K562 (cell line): ENCODE measurements at regions not wholly inside any gene's neighbourhood (a gene's known extent, or its start where the extent isn't known, plus 50 kb on each side); places are given as distances from the start of the nearest gene placed in this dataset.

ENCODE experiments used
- ATAC-seq: fragments of 200-7000 bp; cut with Tn5 transposase; 3 replicates; pipeline ENCODE4 v1.9.1; 2020; ENCODE audit warnings: moderate library complexity
- BruUV-seq: library from RNA; stranded (reverse); fragments of 400-500 nt; replicated peaks from 2 replicates; lab custom pipeline; 2021; lab: Mats Ljungman, UMichigan
- CTCF ChIA-PET: fragments of 300-600 bp; formaldehyde crosslinking; extraction: SDS; loops from one replicate; lab custom pipeline; 2021; ENCODE audit warnings: low intra/inter-chr PET ratio; lab: Yijun Ruan, JAX
- POLR2A ChIA-PET: fragments of 300-600, 350-650 bp; sonication (Branson Sonifier 250); formaldehyde crosslinking; extraction: SDS; loops from one replicate; lab custom pipeline; 2021; ENCODE audit warnings: antibody characterized with exemption, inconsistent platforms; lab: Yijun Ruan, JAX
- DNase-seq, 4 experiments: peaks; one replicate each; pipeline versions ENCODE4 v3.0.0 to v3.0.0-alpha.2; 2011 to 2018; ENCODE audit warnings: low spot score in 3 of 4, mixed read lengths in 3 of 4; ENCODE audit errors: extremely low read depth in 1 of 4
- FAIRE-seq: peaks from 2 replicates; lab custom pipeline; 2011; peaks lifted over from hg19 to GRCh38; lab: Jason Lieb, UNC
- H2AFZ ChIP-seq: 2 replicates; pipeline ENCODE4 v1.6.0; 2011; ENCODE audit warnings: low read depth, low read length, control low read depth, inconsistent platforms
- H3K27ac ChIP-seq: fragments of 200-600 bp; 3 replicates; pipeline ENCODE4 v1.8.0; 2011; ENCODE audit warnings: low read depth, mild to moderate bottlenecking, control low read depth, inconsistent platforms, low read length, moderate library complexity, mixed read lengths; ENCODE audit errors: extremely low read depth
- H3K27me3 ChIP-seq, 2 experiments: fragments of 300-600 bp in 1 of 2; 2 replicates in 1 of 2; 3 replicates in 1 of 2; pipeline versions ENCODE4 v1.6.0 to v1.8.0; 2011; ENCODE audit warnings: inconsistent platforms in 2 of 2, low read length in 2 of 2, mild to moderate bottlenecking in 1 of 2, mixed read lengths in 1 of 2, moderate library complexity in 1 of 2; ENCODE audit not compliant: control insufficient read depth in 2 of 2, insufficient read depth in 2 of 2
- H3K36me3 ChIP-seq: fragments of 300-600 bp; 3 replicates; pipeline ENCODE4 v1.8.0; 2011; ENCODE audit warnings: mild to moderate bottlenecking, low read length, inconsistent platforms; ENCODE audit not compliant: control insufficient read depth, insufficient read depth
- H3K4me1 ChIP-seq, 2 experiments: fragments of 200-600 bp in 1 of 2; replicated peaks in 1 of 2; 2 replicates in 1 of 2; 3 replicates in 1 of 2; pipeline versions ENCODE4 v1.5.1 to v1.8.0; 2011; ENCODE audit warnings: inconsistent platforms in 2 of 2, low read length in 2 of 2, mild to moderate bottlenecking in 1 of 2, mixed read lengths in 1 of 2, moderate library complexity in 1 of 2; ENCODE audit not compliant: control insufficient read depth in 2 of 2, insufficient read depth in 2 of 2
- H3K4me2 ChIP-seq: 2 replicates; pipeline ENCODE4 v1.6.1; 2011; ENCODE audit warnings: low read length, control low read depth, inconsistent platforms, mixed read lengths; ENCODE audit not compliant: insufficient read depth
- H3K4me3 ChIP-seq: fragments of 200-600 bp; sonication (generic), shearing (Covaris generic); 2 replicates; pipeline ENCODE4 v1.5.1; 2016; ENCODE audit warnings: control low read depth, inconsistent platforms
- H3K79me2 ChIP-seq: fragments of 200-600 bp; 3 replicates; pipeline ENCODE4 v1.8.0; 2011; ENCODE audit warnings: low read length, inconsistent platforms; ENCODE audit not compliant: control insufficient read depth, insufficient read depth
- H3K9ac ChIP-seq, 2 experiments: 2 replicates each; pipeline versions ENCODE4 v1.6.0 to v1.6.1; 2011; ENCODE audit warnings: low read depth in 2 of 2, low read length in 2 of 2, control low read depth in 1 of 2, inconsistent platforms in 1 of 2, mild to moderate bottlenecking in 1 of 2, mixed read lengths in 1 of 2; ENCODE audit not compliant: insufficient read depth in 1 of 2
- H3K9me1 ChIP-seq: one replicate; pipeline ENCODE4 v1.6.0; 2011; ENCODE audit warnings: inconsistent platforms, mild to moderate bottlenecking, low read length, moderate library complexity; ENCODE audit not compliant: control insufficient read depth, insufficient read depth
- H3K9me3 ChIP-seq: replicated peaks from 2 replicates; pipeline ENCODE4 v1.5.1; 2011; ENCODE audit warnings: low read depth, low read length, inconsistent platforms; ENCODE audit not compliant: control insufficient read depth, insufficient read depth
- H4K20me1 ChIP-seq: replicated peaks from 2 replicates; pipeline ENCODE4 v1.6.1; 2011; ENCODE audit warnings: low read length, inconsistent platforms, mixed read lengths; ENCODE audit not compliant: control insufficient read depth, insufficient read depth
- BMI1 ChIP-seq: fragments of 150-350 bp; IDR thresholded peaks from 2 replicates; pipeline ENCODE4 v1.6.1; 2014; ENCODE audit warnings: low read length
- BRCA1 ChIP-seq, 2 experiments: fragments of 450-650 bp in 1 of 2; sonication (generic) in 1 of 2; formaldehyde crosslinking in 1 of 2; IDR thresholded peaks; 2 replicates each; pipeline versions ENCODE4 v1.5.0 to v1.6.1; 2017 to 2020; ENCODE audit warnings: mild to moderate bottlenecking in 1 of 2, missing genetic modification reagents in 1 of 2
- ETV1 ChIP-seq: fragments of 450-650 bp; conservative IDR thresholded peaks from 2 replicates; pipeline ENCODE4 v1.6.1; 2016; ENCODE audit warnings: missing genetic modification characterization, control low read depth, low read depth, missing compliant biosample characterization
- KLF6 ChIP-seq: fragments of 250-450 bp; sonication (Bioruptor Pico); IDR thresholded peaks from 2 replicates; pipeline ENCODE4 v1.4.0; 2020; ENCODE audit warnings: mild to moderate bottlenecking, moderate library complexity, borderline replicate concordance
- MEIS2 ChIP-seq: fragments of 450-650 bp; IDR thresholded peaks from 2 replicates; pipeline ENCODE4 v1.6.1; 2014; ENCODE audit warnings: mild to moderate bottlenecking; ENCODE audit not compliant: partially characterized antibody
- SREBF2 ChIP-seq: sonication (generic); formaldehyde crosslinking; IDR thresholded peaks from 2 replicates; pipeline ENCODE4 v1.4.0; 2020; ENCODE audit warnings: mild to moderate bottlenecking, missing genetic modification reagents
- TAF1 ChIP-seq: IDR thresholded peaks from 2 replicates; pipeline ENCODE4 v1.6.1; 2011; ENCODE audit warnings: mild to moderate bottlenecking, low read length, moderate library complexity; ENCODE audit not compliant: insufficient read depth, control insufficient read depth, severe bottlenecking; ENCODE audit errors: extremely low read depth
- TSC22D4 ChIP-seq: fragments of 450-650 bp; IDR thresholded peaks from 2 replicates; pipeline ENCODE4 v1.6.1; 2016; ENCODE audit warnings: missing genetic modification characterization, missing biosample characterization, control low read depth
- in situ Hi-C: fragments of 300-500 bp; cut with MboI; formaldehyde crosslinking; loops from 4 replicates; pipeline ENCODE4 v1.15.0; 2018; ENCODE audit warnings: inconsistent platforms, mixed read lengths
- intact Hi-C: fragments of 100-400 bp; cut with micrococcal nuclease; formaldehyde crosslinking; loops from 2 replicates; pipeline ENCODE4 v1.14.2; 2022
- TF ChIP-seq, protein P1 (sequence below): sonication (generic); formaldehyde crosslinking; IDR thresholded peaks from 2 replicates; pipeline ENCODE4 v1.8.0; 2023; ENCODE audit warnings: mild to moderate bottlenecking, missing genetic modification reagents
- TF ChIP-seq, protein P2 (sequence below): IDR thresholded peaks from 2 replicates; pipeline ENCODE4 v1.6.1; 2016; ENCODE audit warnings: missing genetic modification characterization, missing compliant biosample characterization
- TF ChIP-seq, protein P3 (sequence below): sonication (generic); formaldehyde crosslinking; IDR thresholded peaks from 2 replicates; pipeline ENCODE4 v1.8.0; 2022; ENCODE audit warnings: missing genetic modification reagents, mild to moderate bottlenecking, borderline replicate concordance

DNA sequence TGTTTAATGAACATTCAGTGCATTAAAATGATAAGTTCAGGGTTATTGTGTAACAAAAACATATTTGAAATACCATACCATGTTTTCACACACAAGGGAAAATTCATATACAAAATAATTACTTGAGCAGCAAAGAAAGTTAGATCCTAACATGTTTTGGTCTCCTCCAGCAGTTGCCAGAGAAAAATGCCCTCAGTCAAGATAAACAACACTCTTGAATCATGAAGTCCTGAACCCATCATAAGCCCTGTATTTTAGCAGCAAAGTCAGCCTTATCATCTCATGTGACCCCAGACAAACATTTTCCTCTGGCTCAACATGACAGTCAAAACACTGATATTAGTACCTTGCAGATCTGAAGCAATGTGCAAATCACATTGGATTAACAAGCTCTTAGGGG lies 1541.1 kb upstream of the WWC1 start:
- H3K79me2 ChIP-seq = no peaks in the 10 kb centered on the region
- in situ Hi-C loops = no loop called here
- DNase-seq = no peak
- H3K9me3 ChIP-seq = no peaks in the 10 kb centered on the region
- no peaks in the 10 kb centered on the region for H4K20me1 ChIP-seq
- no peaks in the 10 kb centered on the region for H3K4me1 ChIP-seq
- H3K9me1 ChIP-seq = no peaks in the 10 kb centered on the region
- ChIA-PET CTCF (no interaction called here), POLR2A (interaction anchor here (0.6 kb wide), 1 partner anchor 1650 kb away, joined by 5 read pairs; no protein-coding TSS in a partner anchor)
- H3K4me3 ChIP-seq = no peak overlapping the region
- no TSS peak for BruUV-seq
- no peaks in the 10 kb centered on the region for H3K27me3 ChIP-seq
- ATAC-seq = no peak
- FAIRE-seq = no peak
- H3K4me2 ChIP-seq = no peak overlapping the region
- H3K9ac ChIP-seq = no peak overlapping the region
- TF ChIP-seq BRCA1 (IDR thresholded peaks at IDR 0.05) (no peak), BRCA1 (CRISPR knock-in tag; IDR thresholded peaks at IDR 0.05) (no peak), TSC22D4 (tag) (no peak), SREBF2 (CRISPR knock-in tag) (no peak), TAF1 (no peak), ETV1 (tag) (no peak), KLF6 (CRISPR knock-in tag) (no peak), MEIS2 (no peak), BMI1 (no peak)
- TF ChIP-seq, protein P1, sequence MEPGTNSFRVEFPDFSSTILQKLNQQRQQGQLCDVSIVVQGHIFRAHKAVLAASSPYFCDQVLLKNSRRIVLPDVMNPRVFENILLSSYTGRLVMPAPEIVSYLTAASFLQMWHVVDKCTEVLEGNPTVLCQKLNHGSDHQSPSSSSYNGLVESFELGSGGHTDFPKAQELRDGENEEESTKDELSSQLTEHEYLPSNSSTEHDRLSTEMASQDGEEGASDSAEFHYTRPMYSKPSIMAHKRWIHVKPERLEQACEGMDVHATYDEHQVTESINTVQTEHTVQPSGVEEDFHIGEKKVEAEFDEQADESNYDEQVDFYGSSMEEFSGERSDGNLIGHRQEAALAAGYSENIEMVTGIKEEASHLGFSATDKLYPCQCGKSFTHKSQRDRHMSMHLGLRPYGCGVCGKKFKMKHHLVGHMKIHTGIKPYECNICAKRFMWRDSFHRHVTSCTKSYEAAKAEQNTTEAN = no peak
- TF ChIP-seq, protein P2, sequence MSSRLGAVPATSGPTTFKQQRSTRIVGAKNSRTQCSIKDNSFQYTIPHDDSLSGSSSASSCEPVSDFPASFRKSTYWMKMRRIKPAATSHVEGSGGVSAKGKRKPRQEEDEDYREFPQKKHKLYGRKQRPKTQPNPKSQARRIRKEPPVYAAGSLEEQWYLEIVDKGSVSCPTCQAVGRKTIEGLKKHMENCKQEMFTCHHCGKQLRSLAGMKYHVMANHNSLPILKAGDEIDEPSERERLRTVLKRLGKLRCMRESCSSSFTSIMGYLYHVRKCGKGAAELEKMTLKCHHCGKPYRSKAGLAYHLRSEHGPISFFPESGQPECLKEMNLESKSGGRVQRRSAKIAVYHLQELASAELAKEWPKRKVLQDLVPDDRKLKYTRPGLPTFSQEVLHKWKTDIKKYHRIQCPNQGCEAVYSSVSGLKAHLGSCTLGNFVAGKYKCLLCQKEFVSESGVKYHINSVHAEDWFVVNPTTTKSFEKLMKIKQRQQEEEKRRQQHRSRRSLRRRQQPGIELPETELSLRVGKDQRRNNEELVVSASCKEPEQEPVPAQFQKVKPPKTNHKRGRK (tag) = no peak
- TF ChIP-seq, protein P3, sequence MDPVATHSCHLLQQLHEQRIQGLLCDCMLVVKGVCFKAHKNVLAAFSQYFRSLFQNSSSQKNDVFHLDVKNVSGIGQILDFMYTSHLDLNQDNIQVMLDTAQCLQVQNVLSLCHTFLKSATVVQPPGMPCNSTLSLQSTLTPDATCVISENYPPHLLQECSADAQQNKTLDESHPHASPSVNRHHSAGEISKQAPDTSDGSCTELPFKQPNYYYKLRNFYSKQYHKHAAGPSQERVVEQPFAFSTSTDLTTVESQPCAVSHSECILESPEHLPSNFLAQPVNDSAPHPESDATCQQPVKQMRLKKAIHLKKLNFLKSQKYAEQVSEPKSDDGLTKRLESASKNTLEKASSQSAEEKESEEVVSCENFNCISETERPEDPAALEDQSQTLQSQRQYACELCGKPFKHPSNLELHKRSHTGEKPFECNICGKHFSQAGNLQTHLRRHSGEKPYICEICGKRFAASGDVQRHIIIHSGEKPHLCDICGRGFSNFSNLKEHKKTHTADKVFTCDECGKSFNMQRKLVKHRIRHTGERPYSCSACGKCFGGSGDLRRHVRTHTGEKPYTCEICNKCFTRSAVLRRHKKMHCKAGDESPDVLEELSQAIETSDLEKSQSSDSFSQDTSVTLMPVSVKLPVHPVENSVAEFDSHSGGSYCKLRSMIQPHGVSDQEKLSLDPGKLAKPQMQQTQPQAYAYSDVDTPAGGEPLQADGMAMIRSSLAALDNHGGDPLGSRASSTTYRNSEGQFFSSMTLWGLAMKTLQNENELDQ (CRISPR knock-in tag) = no peak
- no peak overlapping the region for H3K27ac ChIP-seq
- intact Hi-C loops = no loop called here
- H3K36me3 ChIP-seq = no peaks in the 10 kb centered on the region
- no peak overlapping the region for H2AFZ ChIP-seq
